ENCODE measurements at regions not wholly inside any gene's neighbourhood (a gene's known extent, or its start where the extent isn't known, plus 50 kb on each side); places are given as distances from the start of the nearest gene placed in this dataset.

GRCh38 chr9:108743416-108743815, 112.4 kb downstream of the ACTL7B start:
- Histone ChIP-seq H2AFZ (ENCODE audit: low read length) (no peak overlapping the region), H3K4me2 (ENCODE audit: insufficient read depth, insufficient read length, low read length) (no peak overlapping the region)

More at GRCh38 chr9:108743416-108743815, 112.4 kb downstream of the ACTL7B start:
- no peak overlapping the region for H2BK120ac ChIP-seq (ENCODE audit: low read depth, low read length, poor library complexity, severe bottlenecking)
- H3K9me3 ChIP-seq (ENCODE audit: control insufficient read depth, low read depth, low read length), result no peaks in the 10 kb centered on the region
- no peaks in the 10 kb centered on the region for H3K27me3 Mint-ChIP-seq (ENCODE audit: low read depth)
- no peak overlapping the region for H3K4me3 Mint-ChIP-seq
- no peak overlapping the region for H3K18ac ChIP-seq (ENCODE audit: insufficient read length, low read depth, low read length)
- H3K4me1 ChIP-seq (ENCODE audit: insufficient read depth, low read length), result no peaks in the 10 kb centered on the region
- H4K8ac ChIP-seq (replicated peaks; ENCODE audit: insufficient read length, low read depth, low read length), result no peak overlapping the region
- no peak overlapping the region for H4K91ac ChIP-seq (ENCODE audit: insufficient read length, low read depth, low read length)
- no peak overlapping the region for H3K9ac ChIP-seq (ENCODE audit: extremely low read depth, insufficient read length, low read length)
- H2BK15ac ChIP-seq (ENCODE audit: low read depth, low read length), result no peak overlapping the region
- H3K56ac ChIP-seq (ENCODE audit: insufficient read length, low read depth, low read length), result no peak overlapping the region
- TF ChIP-seq CTCF (conservative IDR thresholded peaks at IDR 0.05), result no peak
- no peak overlapping the region for H3K14ac ChIP-seq (ENCODE audit: insufficient read depth, low read length)
- no peak for DNase-seq
- H4K5ac ChIP-seq (ENCODE audit: insufficient read length, low read depth, low read length), result no peak overlapping the region
- no peaks in the 10 kb centered on the region for H3K27me3 ChIP-seq (ENCODE audit: insufficient read depth, low read length)
- no peaks in the 10 kb centered on the region for H3K23me2 ChIP-seq (ENCODE audit: insufficient read length, low read depth, low read length, poor library complexity, severe bottlenecking)
- no peak overlapping the region for H2BK20ac ChIP-seq (ENCODE audit: low read depth, low read length, poor library complexity, severe bottlenecking)
- no peak overlapping the region for H3K27ac ChIP-seq (ENCODE audit: insufficient read length, low read depth, low read length)
- no peak overlapping the region for H3K23ac ChIP-seq (ENCODE audit: insufficient read length, low read depth, low read length)
- H3K9me3 Mint-ChIP-seq, result no peaks in the 10 kb centered on the region
- H3K4ac ChIP-seq (ENCODE audit: low read depth, low read length), result no peak overlapping the region
- peaks cover 0 to 5% of the 10 kb centered on the region in 2 experiments; a peak in 2 of 4 replicates for H3K4me1 Mint-ChIP-seq
- H3T11ph ChIP-seq (ENCODE audit: low read length), result no peak overlapping the region
- H2BK5ac ChIP-seq (ENCODE audit: insufficient read length, low read length), result no peak overlapping the region
- H3K27ac Mint-ChIP-seq, result no peak overlapping the region
- no peaks in the 10 kb centered on the region for H3K36me3 Mint-ChIP-seq (ENCODE audit: insufficient read depth in 1 of 3, low read depth in 3 of 3)
- H4K20me1 ChIP-seq (ENCODE audit: control insufficient read depth, insufficient read depth, insufficient read length), result no peaks in the 10 kb centered on the region
- no CpG with 5 or more reads among the region's 2 CpGs for WGBS (ENCODE audit: extremely low coverage, insufficient read length, low lambda C conversion rate)
- no peaks in the 10 kb centered on the region for H3K79me1 ChIP-seq (ENCODE audit: insufficient read depth, low read depth, low read length, poor library complexity, severe bottlenecking)
- no peaks in the 10 kb centered on the region for H3K79me2 ChIP-seq (ENCODE audit: insufficient read depth, low read length)
- H2BK12ac ChIP-seq (ENCODE audit: insufficient read length, low read depth, low read length), result no peak overlapping the region
- no peak overlapping the region for H2AK5ac ChIP-seq (ENCODE audit: insufficient read length, low read length)
